ENCODE measurements at regions not wholly inside any gene's neighbourhood (a gene's known extent, or its start where the extent isn't known, plus 50 kb on each side); places are given as distances from the start of the nearest gene placed in this dataset.

GRCh38 chr9:105187781-105188180 lies 56.7 kb upstream of the SLC44A1 start:
- no peak for TF ChIP-seq POLR2A (IDR thresholded peaks at IDR 0.05)
- no peak for TF ChIP-seq CTCF (IDR thresholded peaks at IDR 0.05 in 8 of 11, conservative IDR thresholded peaks at IDR 0.05 in 3 of 11)
